HG02642 (cell line): ENCODE measurements at regions not wholly inside any gene's neighbourhood (a gene's known extent, or its start where the extent isn't known, plus 50 kb on each side); places are given as distances from the start of the nearest gene placed in this dataset.

Source experiments
- ATAC-seq: cut with Tn5 transposase; IDR thresholded peaks from one replicate; pipeline ENCODE4 v1.9.1; 2021; ENCODE audit warnings: mild to moderate bottlenecking; ENCODE audit not compliant: unreplicated experiment, poor library complexity

DNA sequence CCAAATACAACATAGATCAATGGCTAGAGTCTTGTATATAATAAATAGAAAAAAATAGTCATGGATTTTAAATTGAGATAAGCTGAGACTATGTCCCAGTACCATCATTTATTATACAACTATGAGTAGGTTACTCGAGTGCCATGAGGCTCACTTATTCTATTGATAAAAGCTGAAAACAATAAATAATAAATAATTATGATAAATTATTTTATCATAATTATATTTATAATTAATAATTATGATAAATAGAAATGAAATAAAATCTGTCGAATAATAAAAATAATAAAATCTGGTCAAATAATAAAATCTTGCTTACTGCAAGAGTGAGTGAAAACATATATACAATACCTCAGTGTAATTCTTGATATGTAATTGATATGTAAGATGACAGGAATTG lies 801.4 kb downstream of the FAM181B start:
- ATAC-seq = no peak

GRCh38 chr11:81920205-81920604 lies 813.5 kb downstream of the FAM181B start:
- no peak for ATAC-seq

DNA sequence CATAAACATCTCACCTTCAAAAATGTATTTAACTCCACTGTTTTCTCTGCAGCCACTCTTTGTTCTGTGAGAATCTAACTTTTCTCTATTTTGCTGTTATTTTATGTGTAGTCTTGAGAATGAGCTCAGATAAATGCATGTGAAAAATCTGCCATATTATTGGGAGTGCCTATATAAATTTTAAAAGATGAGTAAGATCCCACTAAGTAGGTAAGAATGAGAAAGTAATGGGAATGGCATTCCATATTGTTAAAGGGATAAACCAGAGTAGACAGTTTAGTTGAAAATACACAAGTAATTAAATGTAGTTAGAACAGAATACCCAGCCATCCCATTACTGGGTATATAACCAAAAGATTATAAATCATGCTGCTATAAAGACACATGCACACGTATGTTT lies 817.2 kb downstream of the FAM181B start:
- ATAC-seq = no peak

DNA sequence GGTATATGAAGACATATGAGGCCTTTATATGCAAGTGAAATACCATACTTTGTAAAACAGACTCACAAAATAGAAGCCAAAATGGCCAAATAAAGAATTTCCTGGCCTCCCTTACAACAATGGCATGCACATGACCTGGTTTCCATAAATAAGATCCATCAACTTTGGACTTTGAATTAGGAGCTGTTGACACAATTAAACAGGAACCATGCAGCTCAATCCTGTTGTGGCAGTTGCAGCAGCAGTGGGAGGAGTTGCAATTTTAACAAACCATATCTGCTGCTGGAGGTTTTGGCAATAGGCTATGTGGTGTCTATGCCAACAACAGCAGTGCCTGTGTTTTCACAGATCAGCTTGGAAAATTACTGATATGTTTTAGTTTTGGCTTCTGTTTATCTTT lies 818.6 kb downstream of the FAM181B start:
- no peak for ATAC-seq

DNA sequence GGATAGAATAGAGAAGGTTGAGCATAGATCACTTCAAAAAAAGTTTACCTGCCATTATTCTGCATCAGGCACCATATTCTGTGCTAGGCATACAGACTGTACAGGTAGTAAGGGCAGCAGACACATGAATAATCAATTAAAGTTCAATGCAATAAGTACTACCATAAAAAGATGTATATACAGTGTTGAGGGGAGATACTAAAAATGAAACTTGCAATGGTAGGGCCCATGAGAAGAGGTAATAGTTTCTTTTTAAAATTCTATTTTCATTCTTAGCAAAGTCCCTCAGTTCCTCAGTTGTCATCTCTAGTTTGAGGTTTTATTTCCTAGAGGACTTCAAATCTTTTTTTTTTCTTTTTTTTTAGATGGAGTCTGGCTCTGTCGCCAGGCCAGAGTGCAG lies 819.9 kb downstream of the FAM181B start:
- ATAC-seq = no peak

- no peak for ATAC-seq
These were observed 825.7 kb downstream of the FAM181B start for GRCh38 chr11:81907996-81908395.

DNA sequence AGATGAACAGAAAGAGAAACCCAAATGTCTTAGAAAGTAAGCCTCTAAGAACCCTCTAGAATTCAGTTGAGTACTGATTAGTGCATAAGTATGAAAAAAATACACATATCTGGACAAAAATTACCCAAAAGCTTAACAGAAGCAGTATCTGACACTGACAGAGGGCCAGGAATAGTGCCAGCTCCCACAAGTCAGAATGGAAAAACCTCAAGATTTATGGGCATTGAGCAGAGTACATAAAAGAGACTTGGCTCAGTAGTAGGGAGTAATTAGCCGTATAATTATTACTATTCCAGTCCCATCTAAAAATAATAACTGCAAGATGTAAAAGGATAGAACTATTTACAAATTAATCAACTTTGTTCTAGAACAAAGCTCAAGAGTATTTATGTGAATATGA lies 834.5 kb downstream of the FAM181B start:
- no peak for ATAC-seq

- ATAC-seq = no peak
These were observed 836.0 kb downstream of the FAM181B start for GRCh38 chr11:81897639-81898038.

- ATAC-seq = no peak
These were observed 838.4 kb downstream of the FAM181B start for GRCh38 chr11:81895258-81895657.

DNA sequence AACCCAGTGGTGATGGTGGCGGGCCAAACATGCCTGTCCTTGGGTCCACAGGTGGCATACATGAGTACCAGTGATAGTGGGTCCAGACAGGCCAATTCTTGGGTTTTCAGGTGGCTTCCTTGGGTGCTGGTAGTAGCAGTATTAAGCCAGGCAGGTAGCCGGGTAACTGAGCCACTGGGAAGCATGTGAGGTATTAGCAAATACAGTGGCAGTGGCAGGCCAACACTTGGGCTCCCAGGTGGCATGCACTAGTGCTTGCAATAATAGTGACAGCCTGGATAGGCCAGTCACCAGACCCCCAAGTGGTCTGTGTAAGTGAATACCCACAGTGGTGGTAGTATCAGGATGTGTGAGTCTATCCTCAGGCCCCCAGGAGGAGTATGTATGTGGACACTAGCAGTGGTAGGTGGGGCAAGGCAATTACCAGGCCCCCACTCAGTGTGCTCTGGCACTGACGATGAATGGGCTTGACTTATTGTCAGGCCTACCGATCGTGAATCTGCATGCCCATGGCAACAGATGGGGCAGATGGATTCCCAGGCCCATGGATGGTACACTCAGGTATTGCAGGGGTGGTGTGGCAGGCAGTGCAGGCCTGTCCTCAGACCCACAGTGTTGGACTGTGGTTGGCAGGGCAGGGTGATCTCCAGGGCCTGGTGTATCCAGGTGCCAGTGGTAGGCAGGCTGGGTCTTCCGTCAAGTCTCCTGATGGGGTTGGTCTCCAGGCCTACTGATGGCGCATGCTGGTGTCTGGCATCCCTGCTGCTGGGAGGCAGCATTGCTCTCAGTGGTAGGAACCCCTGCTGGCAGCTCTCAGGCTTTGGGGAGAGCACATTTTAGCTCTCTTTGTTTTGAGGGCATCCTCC lies 840.7 kb downstream of the FAM181B start:
- no peak for ATAC-seq

DNA sequence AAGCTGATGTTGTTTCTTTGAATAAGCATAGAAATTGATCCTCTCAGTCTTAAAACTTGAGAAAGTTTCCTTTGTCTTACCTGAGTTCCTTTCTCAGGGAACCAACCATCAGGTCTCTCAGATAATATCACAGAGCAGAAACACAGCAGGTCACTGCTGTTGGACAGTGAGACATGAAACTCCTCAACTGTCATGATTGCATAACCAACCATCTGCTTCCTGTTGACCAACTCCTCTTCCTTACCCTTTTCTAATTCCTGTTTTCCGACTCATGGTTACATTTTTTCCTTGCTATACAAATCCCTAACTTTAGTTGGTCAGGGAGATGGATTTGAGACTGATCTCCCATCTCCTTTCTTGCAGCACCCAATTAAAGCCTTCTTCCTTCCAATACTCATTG lies 845.3 kb downstream of the FAM181B start:
- ATAC-seq = no peak

DNA sequence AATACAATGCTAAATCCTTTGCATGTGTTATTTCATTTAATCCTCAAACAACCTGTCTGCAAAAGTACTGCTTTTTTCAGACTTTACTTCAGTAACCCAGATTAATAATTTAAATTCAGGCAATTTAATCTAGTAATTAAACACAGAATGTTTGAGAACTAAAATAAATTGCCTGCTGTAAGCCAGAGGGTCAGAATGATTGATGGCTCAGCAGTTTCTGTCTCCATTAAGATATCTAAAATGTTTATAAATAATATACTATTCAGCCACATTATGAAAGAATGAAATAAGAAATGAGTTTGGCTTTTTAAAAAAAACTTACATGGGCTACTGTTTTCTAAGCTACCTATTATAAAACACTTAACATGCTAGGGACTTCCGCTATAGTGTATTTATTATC lies 846.0 kb downstream of the FAM181B start:
- no peak for ATAC-seq

DNA sequence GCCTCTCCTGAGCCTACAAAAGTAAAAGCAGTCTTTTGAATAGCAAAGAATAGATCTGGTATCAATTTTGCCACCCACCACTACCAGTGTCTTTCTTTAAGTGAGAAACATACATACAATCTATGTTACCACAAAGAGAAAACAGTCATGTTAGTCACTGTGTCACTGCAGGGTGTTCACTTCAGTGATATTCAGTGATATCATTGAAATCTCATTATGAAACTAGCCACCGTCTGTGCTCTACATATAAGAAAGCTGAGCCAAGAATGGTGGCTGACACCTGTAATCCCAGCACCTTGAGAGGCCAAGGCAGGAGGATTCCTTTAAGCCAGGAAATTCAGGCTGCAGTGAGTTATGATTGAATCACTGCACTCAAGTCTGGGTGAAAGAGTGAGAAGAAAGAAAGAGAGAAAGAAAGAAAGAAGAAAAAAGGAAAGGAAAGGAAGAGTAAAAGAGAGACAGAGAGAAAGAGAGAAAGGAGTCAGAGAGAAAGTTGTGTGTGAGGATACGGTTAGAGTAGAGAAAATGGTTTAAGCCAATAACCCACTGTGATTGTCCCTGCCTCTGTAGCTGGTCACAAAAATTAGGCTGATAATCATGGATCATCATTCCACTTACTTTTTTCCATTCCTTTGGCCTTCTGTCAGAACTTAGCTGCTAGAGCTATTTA lies 847.1 kb downstream of the FAM181B start:
- no peak for ATAC-seq

GRCh38 chr11:81874635-81875034 lies 859.0 kb downstream of the FAM181B start:
- ATAC-seq = peak; percentile 48

DNA sequence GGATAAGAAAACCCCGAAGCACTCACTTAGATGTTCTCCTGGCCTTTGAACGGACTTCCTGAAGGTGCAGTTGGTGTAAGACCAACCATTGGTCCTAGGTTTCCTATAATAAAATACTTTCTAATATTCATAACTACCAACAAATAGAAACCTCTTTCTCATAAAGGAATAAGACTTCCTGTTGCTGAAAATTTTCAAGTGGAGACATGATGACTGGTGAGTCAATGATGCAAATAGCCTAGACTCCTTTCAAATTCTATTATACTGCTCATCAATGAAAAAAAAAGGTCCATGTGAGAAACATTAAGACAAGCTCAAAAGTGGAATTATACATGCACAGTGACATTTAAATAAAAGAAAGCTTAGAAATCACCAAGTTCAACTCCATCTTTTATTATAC lies 862.8 kb downstream of the FAM181B start:
- no peak for ATAC-seq

GRCh38 chr11:81870066-81870412 lies 863.6 kb downstream of the FAM181B start:
- ATAC-seq = peak; percentile 60

DNA sequence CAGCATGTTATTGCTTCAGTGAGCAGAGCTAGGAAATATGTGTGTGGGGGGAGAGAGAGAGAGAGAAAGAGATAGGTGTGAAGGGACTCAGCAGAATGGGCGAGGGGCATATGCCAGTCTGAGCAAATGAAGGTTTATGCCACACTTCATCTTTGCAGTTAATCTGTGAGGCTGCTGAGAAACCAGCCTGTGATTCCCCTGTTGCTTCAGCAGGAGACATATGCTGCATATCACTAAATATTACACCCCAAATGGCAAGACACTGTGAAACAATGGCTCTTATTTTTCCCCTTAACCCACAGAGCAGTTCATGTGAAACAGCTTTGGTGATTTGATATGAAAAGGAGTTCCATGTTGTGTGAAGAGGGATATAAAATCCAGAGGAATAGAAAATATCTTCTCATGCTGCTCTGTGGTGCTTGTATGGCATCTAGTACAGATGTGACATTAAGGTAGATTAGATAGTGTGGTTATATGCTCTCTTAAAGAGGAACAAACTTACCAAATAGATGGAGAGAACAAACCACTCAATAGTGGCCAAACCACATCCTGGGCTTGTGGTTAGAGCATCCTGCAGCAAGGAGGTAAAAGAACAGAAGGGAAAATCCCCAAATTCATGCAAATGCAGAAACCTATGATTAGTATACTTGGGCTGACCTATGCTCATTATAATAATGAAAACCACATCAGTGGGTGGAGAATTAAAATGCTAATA lies 864.2 kb downstream of the FAM181B start:
- peak; percentile 93 for ATAC-seq

DNA sequence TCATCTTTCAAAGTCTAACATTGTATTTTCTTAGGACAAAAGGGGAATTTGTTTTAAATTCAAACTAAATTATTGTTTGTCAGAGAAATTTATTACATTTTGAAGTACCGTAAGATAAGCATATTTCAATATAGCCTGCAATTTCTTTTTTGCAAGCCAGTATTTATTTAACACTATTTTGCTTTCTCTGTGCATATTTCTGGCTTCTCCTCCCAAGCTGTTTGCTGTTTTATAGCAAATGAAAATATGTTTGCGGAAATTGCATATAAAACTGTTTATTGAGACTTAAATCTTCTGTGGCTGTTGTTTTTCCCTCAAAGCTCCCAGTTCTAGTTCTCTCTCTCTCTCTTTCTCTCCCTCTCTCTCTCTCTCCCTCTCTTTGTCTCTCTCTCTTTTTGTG lies 866.8 kb downstream of the FAM181B start:
- no peak for ATAC-seq

DNA sequence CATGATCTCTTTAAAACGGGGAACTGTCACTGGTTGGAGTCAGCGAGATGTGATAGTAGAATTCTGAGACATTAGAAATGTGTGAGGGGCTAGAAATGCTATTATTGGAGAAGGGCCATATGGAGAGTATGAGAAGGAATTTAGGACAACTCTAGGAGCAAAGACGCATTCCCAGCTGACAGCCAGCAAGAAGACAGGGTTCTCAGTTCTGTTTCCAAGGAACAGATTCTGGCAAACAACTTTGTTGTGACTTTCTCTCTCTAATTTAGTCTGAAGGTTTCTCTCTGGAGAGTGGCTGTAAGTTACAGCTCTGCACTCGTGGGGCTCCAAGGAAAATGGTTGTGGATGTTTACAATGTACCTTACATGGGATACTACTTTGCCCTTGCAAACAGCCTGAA lies 876.3 kb downstream of the FAM181B start:
- ATAC-seq = no peak

DNA sequence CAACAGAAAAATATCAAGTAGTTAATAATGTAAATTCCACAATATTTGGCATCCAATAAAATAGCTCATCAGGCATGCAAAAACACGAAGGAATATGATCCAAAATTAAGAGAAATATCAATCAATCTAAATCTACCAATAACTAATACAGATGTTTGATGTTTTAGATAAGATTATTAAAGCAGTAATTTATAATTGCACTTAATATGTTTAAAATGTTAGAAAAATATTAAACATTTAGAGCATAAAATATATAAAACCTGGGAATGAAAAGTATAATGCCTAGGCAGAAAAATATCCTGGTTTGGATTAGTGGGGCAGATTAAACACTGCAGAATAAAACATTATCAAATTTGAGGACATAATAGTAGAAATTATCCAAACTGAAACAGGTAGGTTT lies 879.9 kb downstream of the FAM181B start:
- ATAC-seq = no peak

DNA sequence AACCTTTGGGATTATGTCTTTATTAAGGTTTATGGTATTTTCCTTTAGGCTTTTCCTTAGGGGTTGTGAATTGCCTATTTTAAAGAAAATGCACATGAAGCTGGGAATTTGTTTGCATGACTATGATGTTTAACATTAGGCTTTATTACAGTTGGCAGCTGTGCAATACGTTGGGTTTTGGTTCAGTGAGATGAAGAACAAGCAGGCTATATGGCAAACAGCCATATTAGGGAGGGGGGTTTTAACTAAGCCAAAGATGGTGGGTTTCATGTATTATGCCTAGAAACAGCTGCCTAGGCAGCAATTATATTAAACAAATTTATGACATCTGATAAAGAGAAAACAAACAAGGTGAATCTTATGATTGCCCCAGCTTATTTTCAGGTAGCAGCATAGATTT lies 880.8 kb downstream of the FAM181B start:
- ATAC-seq = no peak
